Endothelial cell of umbilical vein (primary cell): ENCODE measurements at regions not wholly inside any gene's neighbourhood (a gene's known extent, or its start where the extent isn't known, plus 50 kb on each side); places are given as distances from the start of the nearest gene placed in this dataset.

Source experiments
- BruUV-seq: library from RNA; stranded (reverse); fragments of 400-500 nt; replicated peaks from 2 replicates; lab custom pipeline; 2021; lab: Mats Ljungman, UMichigan
- CTCF ChIA-PET: fragments of 300-600, 350-600 bp; sonication (Branson Sonifier 250); formaldehyde crosslinking; loops from one replicate; lab custom pipeline; 2021; ENCODE audit warnings: antibody characterized with exemption, inconsistent platforms; lab: Charles Lee
- POLR2A ChIA-PET: fragments of 300-600, 350-600 bp; sonication (Branson Sonifier 250); formaldehyde crosslinking; loops from one replicate; lab custom pipeline; 2021; ENCODE audit warnings: antibody characterized with exemption, inconsistent platforms; lab: Charles Lee
- DNase-seq: peaks from one replicate; pipeline ENCODE4 v3.0.0-alpha.2; 2011; ENCODE audit warnings: low read depth, low spot score
- FAIRE-seq: peaks from 2 replicates; lab custom pipeline; 2011; peaks lifted over from hg19 to GRCh38; lab: Jason Lieb, UNC
- H2AFZ ChIP-seq: 2 replicates; pipeline ENCODE4 v1.6.0; 2012; ENCODE audit warnings: low read depth, low read length, control low read depth, inconsistent platforms
- H3K27ac ChIP-seq: 2 replicates; pipeline ENCODE4 v1.5.1; 2011; ENCODE audit warnings: low read depth, mild to moderate bottlenecking, control low read depth, low read length, moderate library complexity; ENCODE audit not compliant: insufficient read depth
- H3K27me3 ChIP-seq, 2 experiments: 2 replicates each; pipeline versions ENCODE4 v1.6.0 to v1.6.1; 2011; ENCODE audit warnings: low read length in 2 of 2, mixed read lengths in 1 of 2; ENCODE audit not compliant: control insufficient read depth in 2 of 2, insufficient read depth in 2 of 2
- H3K36me3 ChIP-seq, 2 experiments: 2 replicates in 1 of 2; 3 replicates in 1 of 2; pipeline ENCODE4 v1.5.1; 2011; ENCODE audit warnings: low read length in 2 of 2, mild to moderate bottlenecking in 1 of 2, moderate library complexity in 1 of 2; ENCODE audit not compliant: control insufficient read depth in 2 of 2, insufficient read depth in 2 of 2; ENCODE audit errors: extremely low read depth in 1 of 2
- H3K4me1 ChIP-seq: 3 replicates; pipeline ENCODE4 v1.5.1; 2011; ENCODE audit warnings: mild to moderate bottlenecking, low read length; ENCODE audit not compliant: control insufficient read depth, insufficient read depth; ENCODE audit errors: extremely low read depth
- H3K4me2 ChIP-seq: 2 replicates; pipeline ENCODE4 v1.6.1; 2011; ENCODE audit warnings: low read length, control low read depth, mixed read lengths; ENCODE audit not compliant: insufficient read depth
- H3K4me3 ChIP-seq, 3 experiments: fragments of 200-600 bp in 1 of 3; sonication (generic), shearing (Covaris generic) in 1 of 3; replicated peaks in 1 of 3; 2 replicates each; pipeline ENCODE4 v1.5.1; 2011 to 2016; ENCODE audit warnings: control low read depth in 3 of 3, low read length in 3 of 3, mild to moderate bottlenecking in 2 of 3, inconsistent platforms in 1 of 3, low read depth in 1 of 3, moderate library complexity in 1 of 3; ENCODE audit not compliant: insufficient read depth in 1 of 3
- H3K79me2 ChIP-seq: 2 replicates; pipeline ENCODE4 v1.6.0; 2012; ENCODE audit warnings: low read length, inconsistent platforms; ENCODE audit not compliant: control insufficient read depth, insufficient read depth
- H3K9ac ChIP-seq: replicated peaks from 2 replicates; pipeline ENCODE3; 2011; ENCODE audit warnings: low read length, control low read depth; ENCODE audit not compliant: insufficient read depth; ENCODE audit errors: extremely low read depth
- H3K9me1 ChIP-seq: replicated peaks from 3 replicates; pipeline ENCODE4 v1.6.0; 2011; ENCODE audit warnings: mild to moderate bottlenecking, low read length; ENCODE audit not compliant: control insufficient read depth, insufficient read depth; ENCODE audit errors: extremely low read depth
- H3K9me3 ChIP-seq: replicated peaks from 2 replicates; pipeline ENCODE4 v1.5.1; 2012; ENCODE audit warnings: low read length, inconsistent platforms; ENCODE audit not compliant: control insufficient read depth, insufficient read depth
- H4K20me1 ChIP-seq: replicated peaks from 2 replicates; pipeline ENCODE3; 2011; ENCODE audit warnings: mild to moderate bottlenecking, low read length; ENCODE audit not compliant: control insufficient read depth, insufficient read depth; ENCODE audit errors: extremely low read depth
- EZH2 ChIP-seq: IDR thresholded peaks from 2 replicates; pipeline ENCODE4 v1.6.1; 2012; ENCODE audit warnings: borderline replicate concordance, low read depth, mild to moderate bottlenecking, moderate library complexity, low read length, inconsistent platforms; ENCODE audit not compliant: severe bottlenecking
- FOS ChIP-seq: IDR thresholded peaks from 2 replicates; pipeline ENCODE4 v1.6.1; 2011; ENCODE audit warnings: mild to moderate bottlenecking, low read length, moderate library complexity, borderline replicate concordance; ENCODE audit not compliant: insufficient read depth
- GATA2 ChIP-seq: IDR thresholded peaks from 2 replicates; pipeline ENCODE4 v1.7.0; 2011; ENCODE audit warnings: low read depth, mild to moderate bottlenecking, moderate library complexity, mixed read lengths, low read length; ENCODE audit not compliant: insufficient read length, insufficient read depth
- JUN ChIP-seq: IDR thresholded peaks from 2 replicates; pipeline ENCODE4 v1.6.1; 2011; ENCODE audit warnings: borderline replicate concordance, low read depth; ENCODE audit not compliant: insufficient read length, insufficient read depth
- MYC ChIP-seq: IDR thresholded peaks from one replicate; pipeline ENCODE4 v1.6.1; 2011; ENCODE audit warnings: mild to moderate bottlenecking, low read depth, low read length
- POLR2A ChIP-seq: IDR thresholded peaks from 2 replicates; pipeline ENCODE4 v1.6.1; 2012; ENCODE audit warnings: low read depth, mild to moderate bottlenecking, control low read depth, low read length
- POLR2AphosphoS5 ChIP-seq: IDR thresholded peaks from 2 replicates; pipeline ENCODE4 v1.6.1; 2012; ENCODE audit warnings: low read depth, mild to moderate bottlenecking, control low read depth, low read length, moderate library complexity; ENCODE audit not compliant: insufficient read depth
- dilution Hi-C: fragments of 300-500 bp; cut with MboI; formaldehyde crosslinking; loops from one replicate; pipeline ENCODE4 v1.15.0; 2019; ENCODE audit warnings: low sequenced_read_pairs; ENCODE audit not compliant: extremely low pct_ligation_motif_present
- intact Hi-C: fragments of 100-400 bp; cut with micrococcal nuclease; formaldehyde crosslinking; loops from one replicate; pipeline ENCODE4 v1.10.0; 2022
- TF ChIP-seq, protein P1 (sequence below), 2 donors: IDR thresholded peaks; 1 replicate in 1 of 2; 2 replicates in 1 of 2; pipeline ENCODE4 v1.5.1; 2011; ENCODE audit warnings: low read length in 2 of 2, mild to moderate bottlenecking in 2 of 2, moderate library complexity in 2 of 2, control low read depth in 1 of 2, inconsistent platforms in 1 of 2, low read depth in 1 of 2; ENCODE audit not compliant: insufficient read depth in 1 of 2; ENCODE audit errors: extremely low read depth in 1 of 2

DNA sequence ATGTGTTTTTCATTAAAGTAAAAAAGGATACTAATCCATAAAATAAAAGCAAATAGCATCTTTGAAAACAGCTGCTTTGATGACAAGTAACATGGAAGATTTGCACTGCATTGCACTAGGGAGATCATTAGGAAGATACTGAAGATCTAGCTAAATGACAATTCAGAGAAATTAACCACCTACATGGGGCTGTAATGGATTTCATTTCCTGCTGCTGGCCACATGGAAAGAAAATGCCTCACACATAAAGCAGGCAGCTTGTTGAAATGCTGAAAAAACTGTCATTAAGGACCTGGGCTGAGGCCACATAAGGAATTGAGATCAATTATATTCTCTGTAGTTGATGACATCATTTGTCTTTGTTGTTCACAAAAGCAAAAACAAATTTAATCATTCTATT lies 94.1 kb downstream of the PYDC2 start:
- H3K4me2 ChIP-seq: no peak overlapping the region

DNA sequence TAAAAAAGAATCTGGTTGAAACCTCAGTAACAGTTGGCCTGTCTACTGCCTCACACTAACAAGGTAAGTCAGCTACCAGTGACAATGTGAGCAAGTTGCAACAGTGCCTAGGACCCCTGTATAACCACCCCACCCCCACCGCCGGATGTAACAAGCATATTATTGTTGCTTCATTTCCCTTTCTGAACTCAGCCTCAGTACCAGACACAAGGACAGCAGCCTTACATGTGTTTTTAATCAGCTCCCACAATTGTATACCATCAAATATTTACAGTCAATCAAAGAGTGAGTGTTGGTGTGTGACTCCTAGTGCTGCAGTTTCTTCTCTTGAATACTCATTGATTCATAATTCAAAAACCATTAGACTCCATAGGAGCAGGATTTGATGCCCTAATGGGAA lies 96.4 kb downstream of the PYDC2 start:
- Histone ChIP-seq H3K4me1 (no peaks in the 10 kb centered on the region), H3K4me2 (no peak overlapping the region), H3K27ac (no peak overlapping the region), H3K9me1 (no peaks in the 10 kb centered on the region), H3K27me3 (no peaks in the 10 kb centered on the region), H3K36me3 (no peaks in the 10 kb centered on the region), H3K79me2 (no peaks in the 10 kb centered on the region), H3K4me3 (no peak overlapping the region), H3K9me3 (no peaks in the 10 kb centered on the region), H3K9ac (no peak overlapping the region), H2AFZ (no peak overlapping the region), H4K20me1 (no peaks in the 10 kb centered on the region)
- TF ChIP-seq GATA2 (no peak), JUN (no peak), POLR2AphosphoS5 (no peak), POLR2A (no peak), FOS (no peak), MYC (no peak), EZH2 (no peak)
- no TSS peak for BruUV-seq
- FAIRE-seq: no peak
- POLR2A ChIA-PET: no interaction called here
- dilution Hi-C loops (no loop called here), intact Hi-C loops (no loop called here)
- CTCF ChIA-PET: interaction anchor here (0.6 to 1.2 kb wide), 2 partner anchors 17 to 76 kb away, joined by 3 to 4 read pairs; no protein-coding TSS in a partner anchor
- no peak for DNase-seq

More for the DNA sequence above, 94.1 kb downstream of the PYDC2 start:
- intact Hi-C loops (no loop called here), dilution Hi-C loops (no loop called here)
- Histone ChIP-seq H3K27ac (no peak overlapping the region), H2AFZ (no peak overlapping the region), H3K9me1 (no peaks in the 10 kb centered on the region), H3K4me1 (no peaks in the 10 kb centered on the region), H3K9ac (no peak overlapping the region), H3K79me2 (no peaks in the 10 kb centered on the region), H3K4me3 (no peak overlapping the region), H4K20me1 (no peaks in the 10 kb centered on the region), H3K36me3 (no peaks in the 10 kb centered on the region), H3K9me3 (no peaks in the 10 kb centered on the region), H3K27me3 (no peaks in the 10 kb centered on the region)
- TF ChIP-seq JUN: no peak
- TF ChIP-seq MYC: no peak
- no peak for TF ChIP-seq POLR2A
- no peak for TF ChIP-seq FOS
- no peak for TF ChIP-seq GATA2
- no peak for TF ChIP-seq POLR2AphosphoS5
- TF ChIP-seq, protein P1, sequence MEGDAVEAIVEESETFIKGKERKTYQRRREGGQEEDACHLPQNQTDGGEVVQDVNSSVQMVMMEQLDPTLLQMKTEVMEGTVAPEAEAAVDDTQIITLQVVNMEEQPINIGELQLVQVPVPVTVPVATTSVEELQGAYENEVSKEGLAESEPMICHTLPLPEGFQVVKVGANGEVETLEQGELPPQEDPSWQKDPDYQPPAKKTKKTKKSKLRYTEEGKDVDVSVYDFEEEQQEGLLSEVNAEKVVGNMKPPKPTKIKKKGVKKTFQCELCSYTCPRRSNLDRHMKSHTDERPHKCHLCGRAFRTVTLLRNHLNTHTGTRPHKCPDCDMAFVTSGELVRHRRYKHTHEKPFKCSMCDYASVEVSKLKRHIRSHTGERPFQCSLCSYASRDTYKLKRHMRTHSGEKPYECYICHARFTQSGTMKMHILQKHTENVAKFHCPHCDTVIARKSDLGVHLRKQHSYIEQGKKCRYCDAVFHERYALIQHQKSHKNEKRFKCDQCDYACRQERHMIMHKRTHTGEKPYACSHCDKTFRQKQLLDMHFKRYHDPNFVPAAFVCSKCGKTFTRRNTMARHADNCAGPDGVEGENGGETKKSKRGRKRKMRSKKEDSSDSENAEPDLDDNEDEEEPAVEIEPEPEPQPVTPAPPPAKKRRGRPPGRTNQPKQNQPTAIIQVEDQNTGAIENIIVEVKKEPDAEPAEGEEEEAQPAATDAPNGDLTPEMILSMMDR (IDR thresholded peaks at IDR 0.05; ENCODE audit: extremely low read depth in 1 of 2, insufficient read depth in 1 of 2, low read depth in 1 of 2, low read length in 2 of 2): no peak
- FAIRE-seq: no peak
- no peak for DNase-seq
- POLR2A ChIA-PET: no interaction called here
- CTCF ChIA-PET: interaction anchor here (0.6 kb wide), 1 partner anchor 10 kb away, joined by 3 read pairs; no protein-coding TSS in a partner anchor
- BruUV-seq: no TSS peak
